AG04449 (cell line): ENCODE measurements at regions not wholly inside any gene's neighbourhood (a gene's known extent, or its start where the extent isn't known, plus 50 kb on each side); places are given as distances from the start of the nearest gene placed in this dataset.

ENCODE experiments used
- CTCF ChIA-PET: fragments of 350-600 bp; formaldehyde crosslinking; extraction: SDS; loops from one replicate; lab custom pipeline; 2021; ENCODE audit warnings: antibody characterized with exemption; lab: Yijun Ruan, JAX
- POLR2A ChIA-PET: fragments of 400-600, 350-600 bp; formaldehyde crosslinking; extraction: SDS; loops from one replicate; lab custom pipeline; 2020; ENCODE audit warnings: antibody characterized with exemption, inconsistent platforms; lab: Yijun Ruan, JAX
- DNase-seq: peaks from one replicate; pipeline ENCODE4 v3.0.0-alpha.2; 2010; ENCODE audit warnings: low read depth, low spot score
- H3K4me3 ChIP-seq: 2 replicates; pipeline ENCODE4 v1.5.1; 2011; ENCODE audit warnings: low read depth, mild to moderate bottlenecking, control low read depth, low read length
- CTCF ChIP-seq: IDR thresholded peaks from one replicate; pipeline ENCODE4 v1.5.1; 2011; ENCODE audit warnings: mild to moderate bottlenecking, moderate library complexity, low read length, control low read depth, inconsistent platforms; ENCODE audit not compliant: insufficient read depth; ENCODE audit errors: missing control alignments

DNA sequence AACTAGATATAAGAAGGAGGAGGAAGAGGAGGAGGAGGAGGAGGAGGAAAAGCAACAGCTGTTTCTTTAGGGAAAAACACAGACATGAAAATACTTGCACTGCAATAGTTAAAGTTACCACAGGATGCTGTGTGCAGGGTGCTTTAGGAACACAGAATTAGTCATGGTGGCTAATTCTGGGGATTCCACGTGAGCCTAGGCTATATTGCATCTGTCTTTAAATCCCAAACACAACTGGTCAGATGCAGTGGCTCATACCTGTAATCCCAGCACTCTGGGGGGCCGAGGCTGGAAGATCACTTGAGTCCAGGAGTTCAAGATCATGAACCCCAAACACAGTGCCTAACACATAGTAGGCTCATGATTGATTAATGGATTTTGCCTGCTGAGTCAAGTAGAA is 155.3 kb upstream of the C16orf82 start:
- ChIA-PET POLR2A (no interaction called here), CTCF (no interaction called here)
- no peak for DNase-seq
- no peak overlapping the region for H3K4me3 ChIP-seq
- no peak for TF ChIP-seq CTCF

DNA sequence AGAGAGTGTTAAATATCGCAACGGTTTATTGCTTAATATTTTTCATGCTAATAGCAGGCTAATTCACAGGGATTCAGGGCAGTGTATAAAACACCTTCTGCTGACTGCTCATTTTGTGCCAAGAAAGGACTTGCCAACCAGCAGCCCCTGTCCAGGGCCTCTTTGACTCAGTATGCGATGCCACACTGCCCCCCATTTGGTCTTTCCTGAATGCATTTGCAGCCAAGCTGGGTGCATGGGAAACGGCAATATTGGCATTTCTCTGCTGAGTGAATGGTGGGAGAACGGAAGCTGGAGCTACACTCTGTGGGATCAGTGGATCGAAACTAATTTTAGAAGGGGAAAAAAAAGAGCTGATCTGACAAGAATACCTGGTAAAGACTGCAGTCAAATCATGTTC is 152.9 kb upstream of the C16orf82 start:
- POLR2A ChIA-PET = no interaction called here

GRCh38 chr16:26930786-26931581 is 135.7 kb upstream of the C16orf82 start:
- no peak for DNase-seq
- TF ChIP-seq CTCF = no peak
- POLR2A ChIA-PET = no interaction called here
- CTCF ChIA-PET = no interaction called here
- H3K4me3 ChIP-seq = no peak overlapping the region

More for the DNA sequence above, 152.9 kb upstream of the C16orf82 start:
- no peak for TF ChIP-seq CTCF
- CTCF ChIA-PET = no interaction called here
- H3K4me3 ChIP-seq = no peak overlapping the region
- DNase-seq = no peak

GRCh38 chr16:26950636-26951035 is 116.1 kb upstream of the C16orf82 start:
- TF ChIP-seq CTCF = no peak

DNA sequence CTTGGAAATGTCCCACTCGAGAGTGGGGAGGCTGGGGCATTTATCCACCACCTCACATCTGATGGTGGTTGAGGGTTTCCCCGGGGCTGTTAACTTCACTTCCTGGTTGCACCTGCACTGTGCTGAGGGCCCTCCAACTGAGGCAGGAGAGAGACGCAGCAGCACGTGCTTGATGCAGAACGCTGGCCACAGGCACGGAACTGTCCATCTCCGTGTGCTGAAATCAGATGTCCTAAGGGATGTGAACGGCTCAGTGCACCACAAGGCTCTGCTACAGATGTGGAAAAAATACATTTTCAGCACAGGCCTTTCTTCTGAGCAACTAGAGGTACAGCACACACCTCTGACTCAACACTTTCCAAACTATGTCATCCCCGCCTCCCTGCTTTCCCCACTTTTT is 114.8 kb upstream of the C16orf82 start:
- no peak overlapping the region for H3K4me3 ChIP-seq
- POLR2A ChIA-PET = no interaction called here
- DNase-seq = no peak
- CTCF ChIA-PET = no interaction called here
- TF ChIP-seq CTCF = no peak

More at GRCh38 chr16:26950636-26951035, 116.1 kb upstream of the C16orf82 start:
- POLR2A ChIA-PET = no interaction called here
- CTCF ChIA-PET = no interaction called here
- no peak overlapping the region for H3K4me3 ChIP-seq
- DNase-seq = no peak

DNA sequence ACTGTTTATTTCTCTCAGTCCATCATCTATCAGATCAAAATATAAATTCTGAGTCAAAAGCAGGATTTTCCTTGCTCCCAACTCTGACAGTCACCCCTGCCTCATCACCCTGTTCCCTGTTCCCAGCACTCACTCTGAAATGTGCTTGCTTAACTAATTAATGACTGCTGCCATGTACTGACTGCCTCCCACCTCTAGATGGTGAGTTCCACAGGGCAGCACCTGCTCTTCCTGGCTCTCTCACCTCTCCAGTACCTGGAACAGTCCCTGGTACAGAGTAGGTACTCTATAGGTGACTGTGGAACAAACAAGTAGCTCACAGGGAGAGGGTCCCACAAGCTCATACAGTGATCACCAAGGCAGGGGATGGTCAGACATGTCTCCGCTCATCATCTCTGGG is 114.3 kb upstream of the C16orf82 start:
- ChIA-PET POLR2A (no interaction called here), CTCF (no interaction called here)
- TF ChIP-seq CTCF = no peak
- H3K4me3 ChIP-seq = no peak overlapping the region
- DNase-seq = no peak
